ENCODE measurements at regions not wholly inside any gene's neighbourhood (a gene's known extent, or its start where the extent isn't known, plus 50 kb on each side); places are given as distances from the start of the nearest gene placed in this dataset.

DNA sequence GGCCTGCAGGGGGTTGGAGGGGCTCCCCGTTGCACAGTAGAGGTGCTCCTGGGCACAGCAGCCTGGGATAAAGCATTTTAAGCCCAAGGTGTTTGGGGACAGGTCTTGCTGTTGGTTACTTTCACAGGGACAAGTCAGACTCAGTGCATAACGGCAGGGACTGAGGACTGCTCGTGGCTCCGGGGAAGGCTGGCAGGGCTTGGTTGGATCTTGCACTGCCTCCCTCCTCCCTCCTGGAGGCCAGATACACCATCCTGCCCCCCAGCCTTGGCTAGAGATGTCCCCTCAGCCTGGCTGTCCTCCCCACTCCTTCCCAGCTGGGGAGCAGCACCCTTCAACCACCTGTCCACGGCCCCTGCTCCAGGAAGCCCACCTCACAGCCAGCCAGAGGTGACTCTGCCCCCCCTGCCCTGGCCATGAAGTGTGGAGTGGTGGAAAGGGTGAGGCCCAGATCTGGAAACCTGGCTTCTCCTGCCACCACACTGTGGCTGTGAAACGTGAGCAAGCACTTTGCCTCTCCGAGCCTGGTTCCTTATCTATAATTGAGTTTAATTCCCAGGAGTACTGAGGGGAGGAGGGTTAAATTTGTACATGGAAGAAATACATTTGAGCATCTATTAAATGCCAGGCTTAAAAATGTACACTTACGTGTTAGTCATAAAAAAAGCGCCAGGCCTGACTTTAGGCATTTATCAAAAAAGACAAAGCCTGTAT is 67.1 kb upstream of the TAF1B start (continued):
- no peak for TF ChIP-seq EGR1 (IDR thresholded peaks at IDR 0.05; ENCODE audit: low read depth)
- TF ChIP-seq TCF7L2 (IDR thresholded peaks at IDR 0.05; ENCODE audit: borderline replicate concordance, extremely low read depth, insufficient read depth, insufficient read length) = no peak

DNA sequence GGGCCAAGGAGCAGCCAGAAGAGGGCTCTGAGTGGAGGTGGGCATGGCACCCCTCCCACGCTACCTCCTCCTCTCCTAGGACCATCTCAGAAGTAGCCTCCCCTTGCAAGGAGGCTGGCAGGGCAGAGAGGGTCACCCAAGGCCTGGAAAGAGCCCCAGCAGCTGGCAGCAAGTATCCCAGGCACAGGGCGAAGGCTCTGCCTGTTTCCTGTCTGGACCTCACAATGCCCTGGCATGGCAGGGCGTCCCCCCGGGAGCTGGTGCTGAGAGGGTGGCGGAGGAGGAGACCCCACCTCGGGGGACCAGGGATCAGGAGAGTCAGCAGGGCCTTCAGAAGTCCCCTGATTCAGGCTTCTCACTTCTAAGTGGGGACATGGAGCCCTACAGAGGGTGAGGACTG is 66.2 kb upstream of the TAF1B start:
- ATAC-seq (no peak), DNase-seq (ENCODE audit: low read depth, low spot score) (no peak)
- intact Hi-C loops (cut with micrococcal nuclease) = loop anchor here (10.0 kb wide), 1 partner anchor 658 kb away; no protein-coding TSS in a partner anchor
- H4K20me1 ChIP-seq (ENCODE audit: insufficient read depth) = no peaks in the 10 kb centered on the region
- no peaks in the 10 kb centered on the region for H3K9me3 ChIP-seq (ENCODE audit: control insufficient read depth in 1 of 2, insufficient read depth in 1 of 2, low read depth in 1 of 2, low read length in 2 of 2)
- ChIA-PET RAD21 (ENCODE audit: low non-redundant PET in 1 of 2, low total read pairs in 2 of 2, uncharacterized antibody in 2 of 2, unreplicated experiment in 2 of 2) (no interaction called here), POLR2A (no interaction called here), CTCF (interaction anchor here (1.3 kb wide), 1 partner anchor 19 kb away, joined by 3 read pairs; no protein-coding TSS in a partner anchor)
- no peak overlapping the region for H3K27ac ChIP-seq (ENCODE audit: low read depth, low read length)
- H3K27me3 ChIP-seq (ENCODE audit: insufficient read depth, low read length) = no peaks in the 10 kb centered on the region
- no peak overlapping the region for H3K4me3 ChIP-seq (replicated peaks in 1 of 2; ENCODE audit: low read depth in 1 of 2, low read length in 2 of 2)
- no peak overlapping the region for H3K4me2 ChIP-seq (ENCODE audit: low read length)
- H3K4me1 ChIP-seq (ENCODE audit: control insufficient read depth in 1 of 2, insufficient read depth in 2 of 2, low read length in 2 of 2) = no peaks in the 10 kb centered on the region
- no TSS peak for BruUV-seq (replicated peaks)
- H3K9me2 ChIP-seq (ENCODE audit: insufficient read depth) = no peaks in the 10 kb centered on the region
- no peak for TF ChIP-seq POLR2A (IDR thresholded peaks at IDR 0.05; ENCODE audit: borderline replicate concordance, extremely low read depth, insufficient read depth, insufficient read length)
- TF ChIP-seq, protein P1, sequence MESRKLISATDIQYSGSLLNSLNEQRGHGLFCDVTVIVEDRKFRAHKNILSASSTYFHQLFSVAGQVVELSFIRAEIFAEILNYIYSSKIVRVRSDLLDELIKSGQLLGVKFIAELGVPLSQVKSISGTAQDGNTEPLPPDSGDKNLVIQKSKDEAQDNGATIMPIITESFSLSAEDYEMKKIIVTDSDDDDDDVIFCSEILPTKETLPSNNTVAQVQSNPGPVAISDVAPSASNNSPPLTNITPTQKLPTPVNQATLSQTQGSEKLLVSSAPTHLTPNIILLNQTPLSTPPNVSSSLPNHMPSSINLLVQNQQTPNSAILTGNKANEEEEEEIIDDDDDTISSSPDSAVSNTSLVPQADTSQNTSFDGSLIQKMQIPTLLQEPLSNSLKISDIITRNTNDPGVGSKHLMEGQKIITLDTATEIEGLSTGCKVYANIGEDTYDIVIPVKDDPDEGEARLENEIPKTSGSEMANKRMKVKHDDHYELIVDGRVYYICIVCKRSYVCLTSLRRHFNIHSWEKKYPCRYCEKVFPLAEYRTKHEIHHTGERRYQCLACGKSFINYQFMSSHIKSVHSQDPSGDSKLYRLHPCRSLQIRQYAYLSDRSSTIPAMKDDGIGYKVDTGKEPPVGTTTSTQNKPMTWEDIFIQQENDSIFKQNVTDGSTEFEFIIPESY (IDR thresholded peaks at IDR 0.05; ENCODE audit: extremely low read depth, insufficient replicate concordance, low read length) = no peak
- TF ChIP-seq REST (IDR thresholded peaks at IDR 0.05; ENCODE audit: low read depth) = no peak
- TF ChIP-seq RAD21 (IDR thresholded peaks at IDR 0.05; ENCODE audit: low read depth) = no peak
- no peak for TF ChIP-seq ZNF274 (IDR thresholded peaks at IDR 0.05; ENCODE audit: low read depth, low read length)
- no peak for TF ChIP-seq SP1 (IDR thresholded peaks at IDR 0.05; ENCODE audit: low read depth)
- TF ChIP-seq, protein P2, sequence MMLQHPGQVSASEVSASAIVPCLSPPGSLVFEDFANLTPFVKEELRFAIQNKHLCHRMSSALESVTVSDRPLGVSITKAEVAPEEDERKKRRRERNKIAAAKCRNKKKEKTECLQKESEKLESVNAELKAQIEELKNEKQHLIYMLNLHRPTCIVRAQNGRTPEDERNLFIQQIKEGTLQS (IDR thresholded peaks at IDR 0.05) = no peak
- no peak for TF ChIP-seq SRF (IDR thresholded peaks at IDR 0.05; ENCODE audit: low read depth)
- no peak for TF ChIP-seq TCF7L2 (IDR thresholded peaks at IDR 0.05; ENCODE audit: borderline replicate concordance, extremely low read depth, insufficient read depth, insufficient read length)
- no peak for TF ChIP-seq EGR1 (IDR thresholded peaks at IDR 0.05; ENCODE audit: low read depth)
- no peak for TF ChIP-seq EZH2phosphoT487 (IDR thresholded peaks at IDR 0.05; ENCODE audit: borderline replicate concordance)
- no peak for TF ChIP-seq POLR2AphosphoS5 (IDR thresholded peaks at IDR 0.05; ENCODE audit: low read depth, low read length)
- no peak for TF ChIP-seq ELF1 (IDR thresholded peaks at IDR 0.05; ENCODE audit: borderline replicate concordance, low read depth)
- no peak for TF ChIP-seq JUND (IDR thresholded peaks at IDR 0.05)
- no peak for TF ChIP-seq CEBPB (IDR thresholded peaks at IDR 0.05; ENCODE audit: low read depth)
- TF ChIP-seq FOSL1 (IDR thresholded peaks at IDR 0.05; ENCODE audit: low read depth) = no peak
- no peak for TF ChIP-seq EZH2 (IDR thresholded peaks at IDR 0.05)
- TF ChIP-seq YY1 (IDR thresholded peaks at IDR 0.05; ENCODE audit: extremely low read depth, insufficient replicate concordance, low read depth, low read length) = no peak
- no peak for TF ChIP-seq SIN3A (IDR thresholded peaks at IDR 0.05; ENCODE audit: low read depth)
- no peaks in the 10 kb centered on the region for H3K79me2 ChIP-seq (ENCODE audit: insufficient read depth, low read length)
- H3K9ac ChIP-seq (ENCODE audit: low read length) = no peak overlapping the region
- H3K36me3 ChIP-seq (ENCODE audit: control insufficient read depth in 1 of 2, insufficient read depth in 2 of 2, low read length in 2 of 2) = no peaks in the 10 kb centered on the region
- H2AFZ ChIP-seq (ENCODE audit: low read depth, low read length, poor library complexity, severe bottlenecking) = no peak overlapping the region

Data from HCT116 (cell line).